ENCODE measurements at regions not wholly inside any gene's neighbourhood (a gene's known extent, or its start where the extent isn't known, plus 50 kb on each side); places are given as distances from the start of the nearest gene placed in this dataset.
A peak's percentile ranks its signal among the peaks of the same experiment; 100 is the strongest.

DNA sequence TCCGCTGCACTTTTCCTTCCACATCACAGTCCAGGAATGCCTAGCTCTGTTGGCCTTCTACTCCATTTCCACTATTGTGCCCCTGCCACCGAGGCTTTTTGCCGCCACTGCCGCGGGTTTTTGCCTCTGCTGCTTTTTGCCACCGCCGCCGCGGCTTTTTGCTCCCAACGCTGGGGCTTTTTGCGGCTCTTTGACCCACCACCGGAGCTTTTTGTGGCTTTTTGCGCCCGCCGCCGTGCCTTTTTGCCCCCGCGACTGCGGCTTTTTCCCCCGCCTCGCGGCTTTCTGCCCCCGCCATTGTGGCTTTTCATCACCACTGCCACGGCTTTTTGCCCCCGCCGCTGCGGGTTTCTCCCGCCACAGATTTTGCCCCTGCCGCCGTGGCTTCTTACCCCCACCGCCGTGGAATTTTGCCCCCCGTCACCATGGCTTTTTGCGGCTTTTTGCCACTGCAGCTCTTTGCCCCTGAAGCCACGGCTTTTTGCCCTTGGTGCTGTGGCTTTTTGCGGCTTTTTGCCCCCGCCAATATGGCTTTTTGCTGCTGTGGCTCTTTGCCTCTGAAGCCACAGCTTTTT is 2798.7 kb upstream of the TEKT4 start:
- Histone ChIP-seq H3K9me3 (ENCODE audit: control insufficient read depth in 4 of 4, low read length in 3 of 4) (peaks cover 0 to 2% (median 0%) of the 10 kb centered on the region in 4 donors), H3K4me1 (ENCODE audit: control insufficient read depth in 4 of 4, insufficient read depth in 4 of 4, low read length in 3 of 4) (no peaks in the 10 kb centered on the region), H3K9ac (ENCODE audit: low read depth in 1 of 2, low read length in 2 of 2) (no peak overlapping the region), H3K27ac (ENCODE audit: low read depth in 1 of 2, low read length in 2 of 2) (no peak overlapping the region), H3K4me3 (ENCODE audit: low read depth in 1 of 3, low read length in 3 of 3) (no peak overlapping the region), H3K36me3 (ENCODE audit: control insufficient read depth in 4 of 4, insufficient read depth in 3 of 4, low read depth in 1 of 4, low read length in 3 of 4) (no peaks in the 10 kb centered on the region), H3K27me3 (ENCODE audit: control insufficient read depth in 4 of 4, insufficient read depth in 4 of 4, low read length in 3 of 4) (peaks cover 0 to 12% (median 0%) of the 10 kb centered on the region in 4 donors)
- no peak for TF ChIP-seq GABPA (IDR thresholded peaks at IDR 0.05 in 1 of 2, conservative IDR thresholded peaks at IDR 0.05 in 1 of 2)
- no peak for TF ChIP-seq SP1 (IDR thresholded peaks at IDR 0.05)
- TF ChIP-seq TAF1 (conservative IDR thresholded peaks at IDR 0.05): no peak
- TF ChIP-seq, protein P1, sequence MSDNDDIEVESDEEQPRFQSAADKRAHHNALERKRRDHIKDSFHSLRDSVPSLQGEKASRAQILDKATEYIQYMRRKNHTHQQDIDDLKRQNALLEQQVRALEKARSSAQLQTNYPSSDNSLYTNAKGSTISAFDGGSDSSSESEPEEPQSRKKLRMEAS (IDR thresholded peaks at IDR 0.05): no peak
- no peak for TF ChIP-seq EGR1 (IDR thresholded peaks at IDR 0.05; ENCODE audit: low read depth in 2 of 2)
- TF ChIP-seq RXRA (IDR thresholded peaks at IDR 0.05): no peak
- TF ChIP-seq RAD21 (IDR thresholded peaks at IDR 0.05): no peak
- TF ChIP-seq, protein P2, sequence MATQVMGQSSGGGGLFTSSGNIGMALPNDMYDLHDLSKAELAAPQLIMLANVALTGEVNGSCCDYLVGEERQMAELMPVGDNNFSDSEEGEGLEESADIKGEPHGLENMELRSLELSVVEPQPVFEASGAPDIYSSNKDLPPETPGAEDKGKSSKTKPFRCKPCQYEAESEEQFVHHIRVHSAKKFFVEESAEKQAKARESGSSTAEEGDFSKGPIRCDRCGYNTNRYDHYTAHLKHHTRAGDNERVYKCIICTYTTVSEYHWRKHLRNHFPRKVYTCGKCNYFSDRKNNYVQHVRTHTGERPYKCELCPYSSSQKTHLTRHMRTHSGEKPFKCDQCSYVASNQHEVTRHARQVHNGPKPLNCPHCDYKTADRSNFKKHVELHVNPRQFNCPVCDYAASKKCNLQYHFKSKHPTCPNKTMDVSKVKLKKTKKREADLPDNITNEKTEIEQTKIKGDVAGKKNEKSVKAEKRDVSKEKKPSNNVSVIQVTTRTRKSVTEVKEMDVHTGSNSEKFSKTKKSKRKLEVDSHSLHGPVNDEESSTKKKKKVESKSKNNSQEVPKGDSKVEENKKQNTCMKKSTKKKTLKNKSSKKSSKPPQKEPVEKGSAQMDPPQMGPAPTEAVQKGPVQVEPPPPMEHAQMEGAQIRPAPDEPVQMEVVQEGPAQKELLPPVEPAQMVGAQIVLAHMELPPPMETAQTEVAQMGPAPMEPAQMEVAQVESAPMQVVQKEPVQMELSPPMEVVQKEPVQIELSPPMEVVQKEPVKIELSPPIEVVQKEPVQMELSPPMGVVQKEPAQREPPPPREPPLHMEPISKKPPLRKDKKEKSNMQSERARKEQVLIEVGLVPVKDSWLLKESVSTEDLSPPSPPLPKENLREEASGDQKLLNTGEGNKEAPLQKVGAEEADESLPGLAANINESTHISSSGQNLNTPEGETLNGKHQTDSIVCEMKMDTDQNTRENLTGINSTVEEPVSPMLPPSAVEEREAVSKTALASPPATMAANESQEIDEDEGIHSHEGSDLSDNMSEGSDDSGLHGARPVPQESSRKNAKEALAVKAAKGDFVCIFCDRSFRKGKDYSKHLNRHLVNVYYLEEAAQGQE (IDR thresholded peaks at IDR 0.05): no peak
- TF ChIP-seq HNF4A (conservative IDR thresholded peaks at IDR 0.05): no peak
- TF ChIP-seq YY1 (IDR thresholded peaks at IDR 0.05): no peak
- TF ChIP-seq HNF4G (IDR thresholded peaks at IDR 0.05): no peak
- WGBS: 81% methylated on average over 37 of the region's 37 CpGs
- DNase-seq (ENCODE audit: low spot score): no peak

DNA sequence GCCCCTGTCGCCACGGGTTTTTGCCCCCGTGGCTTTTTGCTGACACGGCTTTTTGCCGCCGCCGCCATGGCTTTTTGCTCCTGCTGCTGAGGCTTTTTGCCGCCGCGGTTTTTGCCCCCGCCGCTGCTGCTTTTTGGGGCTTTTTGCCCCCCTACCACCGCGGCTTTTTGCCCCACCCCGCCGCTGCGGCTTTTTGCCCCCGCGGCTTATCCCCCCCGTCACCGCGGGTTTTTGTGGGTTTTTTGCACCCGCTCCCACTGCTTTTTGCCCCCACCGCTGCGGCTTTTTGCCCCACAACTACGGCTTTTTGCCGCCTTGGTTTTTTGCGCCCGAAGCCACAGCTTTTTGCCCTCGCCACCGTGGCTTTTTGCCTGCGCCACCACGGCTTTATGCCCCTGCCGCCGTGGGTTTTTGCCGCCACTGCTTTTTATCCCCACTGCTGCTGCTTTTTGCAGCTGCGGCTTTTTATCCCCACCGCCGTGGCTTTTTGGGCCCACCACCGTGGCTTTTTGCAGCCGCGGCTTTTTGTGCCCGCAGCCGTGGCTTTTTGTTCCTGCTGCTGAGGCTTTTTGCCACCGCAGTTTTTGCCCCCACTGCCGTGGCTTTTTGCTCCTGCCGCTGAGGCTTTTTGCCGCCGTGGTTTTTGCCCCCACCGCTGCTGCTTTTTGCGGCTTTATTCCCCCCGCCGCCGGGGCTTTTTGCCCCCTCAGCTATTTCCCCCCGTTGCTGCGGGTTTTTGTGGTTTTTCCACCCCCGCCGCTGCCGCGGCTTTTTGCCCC is 2798.0 kb upstream of the TEKT4 start:
- TF ChIP-seq, protein P1 (IDR thresholded peaks at IDR 0.05): no peak
- TF ChIP-seq HNF4G (IDR thresholded peaks at IDR 0.05) (no peak), FOXA1 (IDR thresholded peaks at IDR 0.05) (no peak)
- Histone ChIP-seq H3K27ac (ENCODE audit: low read depth in 1 of 2, low read length in 2 of 2) (no peak overlapping the region), H3K27me3 (ENCODE audit: control insufficient read depth in 4 of 4, insufficient read depth in 4 of 4, low read length in 3 of 4) (peaks cover 0 to 12% (median 0%) of the 10 kb centered on the region in 4 donors), H3K36me3 (ENCODE audit: control insufficient read depth in 4 of 4, insufficient read depth in 3 of 4, low read depth in 1 of 4, low read length in 3 of 4) (no peaks in the 10 kb centered on the region), H3K9me3 (ENCODE audit: control insufficient read depth in 4 of 4, low read length in 3 of 4) (peaks cover 0 to 2% (median 0%) of the 10 kb centered on the region in 4 donors), H3K4me1 (ENCODE audit: control insufficient read depth in 4 of 4, insufficient read depth in 4 of 4, low read length in 3 of 4) (no peaks in the 10 kb centered on the region), H3K4me3 (ENCODE audit: low read depth in 1 of 3, low read length in 3 of 3) (no peak overlapping the region), H3K9ac (ENCODE audit: low read depth in 1 of 2, low read length in 2 of 2) (no peak overlapping the region)
- DNase-seq (ENCODE audit: low spot score): peak; percentile 20
- 90% methylated on average over 60 of the region's 60 CpGs for WGBS
